Left renal pelvis (tissue), 4 donors: ENCODE measurements at regions not wholly inside any gene's neighbourhood (a gene's known extent, or its start where the extent isn't known, plus 50 kb on each side); places are given as distances from the start of the nearest gene placed in this dataset.
"Not testable (repeated sequence)": the region's sequence is repeated elsewhere in the genome, so short reads cannot be mapped to it uniquely, and the experiment has no call there.

Experiments used
- DNase-seq, 4 donors: peaks; one replicate each; pipeline ENCODE4 v3.0.0-alpha.2; 2013; ENCODE audit warnings: low read depth in 4 of 4, low spot score in 3 of 4

GRCh38 chr4:153877898-153878297, 89.0 kb upstream of the SFRP2 start:
- no peak for DNase-seq

DNA sequence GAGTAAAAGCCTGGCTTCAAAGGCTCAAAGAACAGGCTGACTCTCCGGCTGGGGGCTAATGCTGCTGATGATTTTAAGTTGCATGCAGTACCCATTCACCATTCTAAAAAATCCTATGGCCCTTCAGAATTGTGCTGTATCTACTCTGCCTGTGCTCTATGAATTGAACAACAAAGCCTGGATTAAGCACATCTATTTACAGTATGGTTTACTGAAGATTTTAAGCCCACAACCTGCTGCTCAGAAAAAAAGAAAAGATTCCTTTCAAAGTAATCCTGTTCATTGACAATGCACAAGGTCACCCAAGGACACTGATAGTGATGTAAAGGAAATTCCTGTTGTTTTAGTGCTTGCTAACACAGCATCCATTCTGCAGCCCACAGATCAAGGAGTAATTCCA, 84.9 kb upstream of the SFRP2 start:
- no peak for DNase-seq

DNA sequence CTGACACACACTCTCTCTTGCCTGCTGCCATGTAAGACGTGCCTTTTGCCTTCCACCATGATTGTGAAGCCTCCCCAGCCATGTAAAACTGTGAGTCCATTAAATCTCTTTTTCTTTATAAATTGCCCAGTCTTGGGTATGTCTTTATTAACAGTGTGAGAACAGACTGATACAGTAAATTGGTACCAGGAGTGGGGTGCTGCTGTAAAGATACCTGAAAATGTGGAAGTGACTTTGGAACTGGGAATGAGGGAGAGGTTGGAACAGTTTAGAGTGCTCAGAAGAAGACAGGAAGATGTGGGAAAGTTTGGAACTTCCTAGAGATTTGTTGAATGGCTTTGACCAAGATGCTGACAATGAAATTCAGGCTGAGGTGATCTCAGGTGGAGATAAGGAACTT, 77.9 kb upstream of the SFRP2 start:
- not testable (repeated sequence) for DNase-seq

GRCh38 chr4:153852501-153852900, 63.6 kb upstream of the SFRP2 start:
- DNase-seq = no peak

- DNase-seq = no peak
These were observed 61.8 kb upstream of the SFRP2 start for GRCh38 chr4:153850533-153851280.

- no peak for DNase-seq
These were observed 55.3 kb upstream of the SFRP2 start for GRCh38 chr4:153844144-153844543.
